ENCODE measurements at regions not wholly inside any gene's neighbourhood (a gene's known extent, or its start where the extent isn't known, plus 50 kb on each side); places are given as distances from the start of the nearest gene placed in this dataset.

DNA sequence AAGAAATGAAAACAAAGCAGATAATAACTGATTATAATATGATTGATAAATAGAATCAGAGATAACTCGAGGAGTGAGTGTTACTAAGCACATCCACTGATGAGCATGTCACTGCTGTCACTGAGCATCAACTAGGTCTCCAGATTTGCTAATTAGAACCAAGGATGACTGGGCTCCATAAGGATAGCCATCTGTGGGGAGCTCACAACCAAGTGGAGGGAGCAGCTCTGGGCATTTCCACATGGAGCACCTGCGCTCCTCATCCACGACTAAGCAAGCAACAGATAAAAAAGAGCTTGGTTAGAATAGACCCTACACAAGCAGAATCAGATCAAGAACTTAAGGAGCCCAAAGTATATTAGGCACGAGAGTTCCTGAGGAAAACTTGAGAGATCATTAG, 396.0 kb upstream of the B3GAT1 start:
- no peak for DNase-seq
- no peak overlapping the region for H3K4me3 ChIP-seq (ENCODE audit: low read length in 3 of 3)
- TF ChIP-seq, protein P1, sequence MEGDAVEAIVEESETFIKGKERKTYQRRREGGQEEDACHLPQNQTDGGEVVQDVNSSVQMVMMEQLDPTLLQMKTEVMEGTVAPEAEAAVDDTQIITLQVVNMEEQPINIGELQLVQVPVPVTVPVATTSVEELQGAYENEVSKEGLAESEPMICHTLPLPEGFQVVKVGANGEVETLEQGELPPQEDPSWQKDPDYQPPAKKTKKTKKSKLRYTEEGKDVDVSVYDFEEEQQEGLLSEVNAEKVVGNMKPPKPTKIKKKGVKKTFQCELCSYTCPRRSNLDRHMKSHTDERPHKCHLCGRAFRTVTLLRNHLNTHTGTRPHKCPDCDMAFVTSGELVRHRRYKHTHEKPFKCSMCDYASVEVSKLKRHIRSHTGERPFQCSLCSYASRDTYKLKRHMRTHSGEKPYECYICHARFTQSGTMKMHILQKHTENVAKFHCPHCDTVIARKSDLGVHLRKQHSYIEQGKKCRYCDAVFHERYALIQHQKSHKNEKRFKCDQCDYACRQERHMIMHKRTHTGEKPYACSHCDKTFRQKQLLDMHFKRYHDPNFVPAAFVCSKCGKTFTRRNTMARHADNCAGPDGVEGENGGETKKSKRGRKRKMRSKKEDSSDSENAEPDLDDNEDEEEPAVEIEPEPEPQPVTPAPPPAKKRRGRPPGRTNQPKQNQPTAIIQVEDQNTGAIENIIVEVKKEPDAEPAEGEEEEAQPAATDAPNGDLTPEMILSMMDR (IDR thresholded peaks at IDR 0.05; ENCODE audit: borderline replicate concordance, extremely low read depth, insufficient read depth), result no peak

DNA sequence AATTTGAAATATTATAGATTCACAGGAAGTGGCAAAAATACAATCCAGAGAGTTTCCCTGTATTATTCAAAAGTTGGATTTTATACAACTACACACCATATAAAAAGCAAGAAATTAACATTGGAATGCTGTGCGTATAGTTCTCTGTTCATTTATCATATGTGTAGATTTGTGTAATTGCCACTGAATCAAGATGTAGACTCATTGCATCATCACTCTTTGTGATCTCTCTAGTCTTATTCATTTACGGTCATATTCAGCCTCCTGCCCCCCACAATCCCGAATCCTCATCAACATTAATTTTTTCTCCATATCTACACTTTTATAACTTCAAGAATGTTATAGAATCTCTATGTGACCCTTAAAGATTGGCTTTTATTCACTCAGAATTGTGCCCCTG, 390.6 kb upstream of the B3GAT1 start:
- H3K4me3 ChIP-seq (ENCODE audit: low read length in 3 of 3), result no peak overlapping the region
- FAIRE-seq (no peak), DNase-seq (no peak)
- no peaks in the 10 kb centered on the region for H3K9me3 ChIP-seq (ENCODE audit: control insufficient read depth in 2 of 3, insufficient read depth in 1 of 3, low read length in 3 of 3)
- H3K9ac ChIP-seq (ENCODE audit: low read length in 3 of 3), result no peak overlapping the region
- H3K27me3 ChIP-seq (ENCODE audit: control insufficient read depth, insufficient read depth, low read length), result no peaks in the 10 kb centered on the region
- H3K36me3 ChIP-seq (ENCODE audit: control insufficient read depth in 2 of 3, insufficient read depth in 3 of 3, low read length in 3 of 3), result no peaks in the 10 kb centered on the region
- intact Hi-C loops (cut with DNase I), result no loop called here
- no peak overlapping the region for H3K27ac ChIP-seq (ENCODE audit: low read depth in 2 of 2, low read length in 2 of 2)
- no peaks in the 10 kb centered on the region for H3K4me1 ChIP-seq (ENCODE audit: control insufficient read depth in 2 of 3, insufficient read depth in 2 of 3, low read depth in 1 of 3, low read length in 3 of 3)
- TF ChIP-seq, protein P1 (IDR thresholded peaks at IDR 0.05; ENCODE audit: borderline replicate concordance, extremely low read depth, insufficient read depth), result no peak

More for the DNA sequence above, 396.0 kb upstream of the B3GAT1 start:
- intact Hi-C loops (cut with DNase I), result no loop called here
- no peak for FAIRE-seq
- H3K4me1 ChIP-seq (ENCODE audit: control insufficient read depth in 2 of 3, insufficient read depth in 2 of 3, low read depth in 1 of 3, low read length in 3 of 3), result no peaks in the 10 kb centered on the region
- no peaks in the 10 kb centered on the region for H3K9me3 ChIP-seq (ENCODE audit: control insufficient read depth in 2 of 3, insufficient read depth in 1 of 3, low read length in 3 of 3)
- no peaks in the 10 kb centered on the region for H3K27me3 ChIP-seq (ENCODE audit: control insufficient read depth, insufficient read depth, low read length)
- H3K27ac ChIP-seq (ENCODE audit: low read depth in 2 of 2, low read length in 2 of 2), result no peak overlapping the region
- no peaks in the 10 kb centered on the region for H3K36me3 ChIP-seq (ENCODE audit: control insufficient read depth in 2 of 3, insufficient read depth in 3 of 3, low read length in 3 of 3)
- H3K9ac ChIP-seq (ENCODE audit: low read length in 3 of 3), result no peak overlapping the region

DNA sequence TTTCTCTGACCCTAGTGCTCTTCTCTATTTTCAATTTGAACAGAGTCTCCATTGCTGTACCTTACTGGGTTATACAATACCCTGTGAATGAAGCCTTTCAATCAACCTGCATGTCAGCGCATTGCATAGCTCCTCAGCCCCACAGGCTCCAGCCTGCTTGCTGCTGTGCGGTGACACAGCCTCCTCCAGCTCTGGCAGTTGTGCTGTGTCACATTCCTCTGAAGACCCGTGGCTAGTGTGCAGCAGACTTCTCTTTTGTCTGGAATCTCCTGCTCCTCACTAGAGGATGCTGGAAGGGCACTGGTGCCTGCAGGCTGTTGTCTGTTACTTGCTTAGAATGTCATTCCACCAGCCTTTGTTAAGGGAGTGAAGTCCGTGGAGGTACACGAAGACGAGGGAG, 390.1 kb upstream of the B3GAT1 start:
- H3K9ac ChIP-seq (ENCODE audit: low read length in 3 of 3), result no peak overlapping the region
- no peaks in the 10 kb centered on the region for H3K27me3 ChIP-seq (ENCODE audit: control insufficient read depth, insufficient read depth, low read length)
- H3K27ac ChIP-seq (ENCODE audit: low read depth in 2 of 2, low read length in 2 of 2), result no peak overlapping the region
- H3K9me3 ChIP-seq (ENCODE audit: control insufficient read depth in 2 of 3, insufficient read depth in 1 of 3, low read length in 3 of 3), result no peaks in the 10 kb centered on the region
- no peaks in the 10 kb centered on the region for H3K36me3 ChIP-seq (ENCODE audit: control insufficient read depth in 2 of 3, insufficient read depth in 3 of 3, low read length in 3 of 3)
- no peak overlapping the region for H3K4me3 ChIP-seq (ENCODE audit: low read length in 3 of 3)
- intact Hi-C loops (cut with DNase I), result no loop called here
- no peak for FAIRE-seq
- H3K4me1 ChIP-seq (ENCODE audit: control insufficient read depth in 2 of 3, insufficient read depth in 2 of 3, low read depth in 1 of 3, low read length in 3 of 3), result no peaks in the 10 kb centered on the region
- TF ChIP-seq, protein P1 (IDR thresholded peaks at IDR 0.05; ENCODE audit: borderline replicate concordance, extremely low read depth, insufficient read depth), result no peak
- peak in 2 of 5 donors; percentile 42 to 67 for DNase-seq

DNA sequence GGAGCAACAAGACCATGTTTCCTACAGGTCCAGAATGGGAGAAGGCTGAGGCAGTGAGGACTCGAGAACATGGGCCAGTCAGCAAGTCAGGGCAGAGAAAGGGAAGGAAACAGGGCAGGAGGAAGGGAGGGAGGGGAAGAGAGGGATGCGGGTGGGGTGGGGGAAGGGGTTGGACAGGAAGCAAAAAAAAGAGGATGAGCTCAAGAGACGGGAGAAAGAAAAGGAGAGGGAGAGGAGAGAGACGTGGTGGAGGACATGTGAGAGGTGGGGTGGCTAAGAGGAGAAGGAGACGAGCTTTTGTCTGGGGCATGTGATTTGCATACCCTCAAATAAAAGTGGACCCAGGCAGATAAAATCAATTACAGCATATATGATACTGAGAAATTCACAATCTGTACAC, 389.5 kb upstream of the B3GAT1 start:
- TF ChIP-seq, protein P1 (IDR thresholded peaks at IDR 0.05; ENCODE audit: borderline replicate concordance, extremely low read depth, insufficient read depth), result no peak
- Histone ChIP-seq H3K9me3 (ENCODE audit: control insufficient read depth in 2 of 3, insufficient read depth in 1 of 3, low read length in 3 of 3) (no peaks in the 10 kb centered on the region), H3K9ac (ENCODE audit: low read length in 3 of 3) (no peak overlapping the region), H3K36me3 (ENCODE audit: control insufficient read depth in 2 of 3, insufficient read depth in 3 of 3, low read length in 3 of 3) (no peaks in the 10 kb centered on the region), H3K4me3 (ENCODE audit: low read length in 3 of 3) (no peak overlapping the region), H3K27me3 (ENCODE audit: control insufficient read depth, insufficient read depth, low read length) (no peaks in the 10 kb centered on the region), H3K27ac (ENCODE audit: low read depth in 2 of 2, low read length in 2 of 2) (no peak overlapping the region), H3K4me1 (ENCODE audit: control insufficient read depth in 2 of 3, insufficient read depth in 2 of 3, low read depth in 1 of 3, low read length in 3 of 3) (no peaks in the 10 kb centered on the region)
- DNase-seq (no peak), FAIRE-seq (no peak)
- intact Hi-C loops (cut with DNase I), result no loop called here
